HCT116 (cell line): ENCODE measurements at regions not wholly inside any gene's neighbourhood (a gene's known extent, or its start where the extent isn't known, plus 50 kb on each side); places are given as distances from the start of the nearest gene placed in this dataset.

Experiments used
- EGR1 ChIP-seq: IDR thresholded peaks from 2 replicates; pipeline ENCODE4 v1.6.1; 2012; ENCODE audit warnings: low read depth
- EZH2 ChIP-seq: fragments of 200-600 bp; sonication (generic); IDR thresholded peaks from 2 replicates; pipeline ENCODE4 v1.6.1; 2017; ENCODE audit warnings: antibody characterized with exemption, mixed run types
- EZH2phosphoT487 ChIP-seq: fragments of 200-600 bp; IDR thresholded peaks from 2 replicates; pipeline ENCODE4 v1.6.1; 2018; ENCODE audit warnings: antibody characterized with exemption, borderline replicate concordance
- POLR2A ChIP-seq: IDR thresholded peaks from 2 replicates; pipeline ENCODE4 v1.7.0; 2011; ENCODE audit warnings: borderline replicate concordance; ENCODE audit not compliant: insufficient read depth, insufficient read length; ENCODE audit errors: extremely low read depth
- POLR2AphosphoS5 ChIP-seq: IDR thresholded peaks from 2 replicates; pipeline ENCODE4 v1.6.1; 2011; ENCODE audit warnings: mild to moderate bottlenecking, low read depth, low read length, moderate library complexity
- RAD21 ChIP-seq: IDR thresholded peaks from 2 replicates; pipeline ENCODE4 v1.6.1; 2012; ENCODE audit warnings: low read depth, mild to moderate bottlenecking
- SIN3A ChIP-seq: IDR thresholded peaks from 2 replicates; pipeline ENCODE4 v1.6.1; 2012; ENCODE audit warnings: low read depth
- YY1 ChIP-seq: IDR thresholded peaks from 2 replicates; pipeline ENCODE4 v1.6.1; 2011; ENCODE audit warnings: low read length, low read depth, moderate library complexity, mild to moderate bottlenecking; ENCODE audit not compliant: insufficient replicate concordance; ENCODE audit errors: extremely low read depth
- ZFX ChIP-seq: fragments of 450-650 bp; IDR thresholded peaks from 2 replicates; pipeline ENCODE4 v1.6.1; 2017
- ZNF274 ChIP-seq: fragments of 200-500 bp; sonication (Bioruptor generic); IDR thresholded peaks from 2 replicates; pipeline ENCODE4 v1.6.1; 2014; ENCODE audit warnings: mild to moderate bottlenecking, low read depth, low read length, inconsistent platforms
- TF ChIP-seq, protein P1 (sequence below), 3 experiments: fragments of 200-600 bp in 1 of 3; sonication (generic) in 1 of 3; IDR thresholded peaks in 2 of 3; conservative IDR thresholded peaks in 1 of 3; 2 replicates each; pipeline ENCODE4 v1.5.1; 2012 to 2017; ENCODE audit warnings: low read depth in 2 of 3, low read length in 2 of 3, antibody characterized with exemption in 1 of 3, borderline replicate concordance in 1 of 3, control low read depth in 1 of 3, mild to moderate bottlenecking in 1 of 3, mixed read lengths in 1 of 3, mixed run types in 1 of 3, moderate library complexity in 1 of 3; ENCODE audit not compliant: insufficient read depth in 1 of 3
- TF ChIP-seq, protein P2 (sequence below): IDR thresholded peaks from 2 replicates; pipeline ENCODE4 v1.6.1; 2012
- TF ChIP-seq, protein P3 (sequence below): IDR thresholded peaks from 2 replicates; pipeline ENCODE4 v1.6.1; 2012

DNA sequence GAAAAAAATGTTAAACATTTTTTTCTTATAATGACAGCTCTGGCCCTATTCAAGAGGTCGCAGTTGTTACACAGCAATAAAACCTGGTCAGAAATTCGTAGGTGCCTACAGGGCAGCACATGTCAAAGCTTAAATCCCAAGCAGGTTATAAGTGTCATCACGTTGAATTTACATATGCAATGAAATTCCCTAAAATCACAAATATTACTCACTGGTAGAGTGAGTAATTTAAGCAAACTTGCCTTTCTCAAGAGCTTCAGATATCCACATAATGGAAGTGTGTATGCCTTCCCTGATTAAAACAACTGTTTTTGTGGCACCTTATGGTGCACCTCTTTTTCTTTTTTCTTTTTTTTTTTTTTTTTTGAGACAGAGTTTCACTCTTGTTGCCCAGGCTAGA lies 90.7 kb upstream of the FNDC3B start:
- TF ChIP-seq RAD21 (no peak), POLR2A (no peak), ZNF274 (no peak), EZH2phosphoT487 (no peak), SIN3A (no peak), EGR1 (no peak), EZH2 (no peak), POLR2AphosphoS5 (no peak), ZFX (no peak), YY1 (no peak)
- TF ChIP-seq, protein P1, sequence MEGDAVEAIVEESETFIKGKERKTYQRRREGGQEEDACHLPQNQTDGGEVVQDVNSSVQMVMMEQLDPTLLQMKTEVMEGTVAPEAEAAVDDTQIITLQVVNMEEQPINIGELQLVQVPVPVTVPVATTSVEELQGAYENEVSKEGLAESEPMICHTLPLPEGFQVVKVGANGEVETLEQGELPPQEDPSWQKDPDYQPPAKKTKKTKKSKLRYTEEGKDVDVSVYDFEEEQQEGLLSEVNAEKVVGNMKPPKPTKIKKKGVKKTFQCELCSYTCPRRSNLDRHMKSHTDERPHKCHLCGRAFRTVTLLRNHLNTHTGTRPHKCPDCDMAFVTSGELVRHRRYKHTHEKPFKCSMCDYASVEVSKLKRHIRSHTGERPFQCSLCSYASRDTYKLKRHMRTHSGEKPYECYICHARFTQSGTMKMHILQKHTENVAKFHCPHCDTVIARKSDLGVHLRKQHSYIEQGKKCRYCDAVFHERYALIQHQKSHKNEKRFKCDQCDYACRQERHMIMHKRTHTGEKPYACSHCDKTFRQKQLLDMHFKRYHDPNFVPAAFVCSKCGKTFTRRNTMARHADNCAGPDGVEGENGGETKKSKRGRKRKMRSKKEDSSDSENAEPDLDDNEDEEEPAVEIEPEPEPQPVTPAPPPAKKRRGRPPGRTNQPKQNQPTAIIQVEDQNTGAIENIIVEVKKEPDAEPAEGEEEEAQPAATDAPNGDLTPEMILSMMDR (IDR thresholded peaks at IDR 0.05 in 2 of 3, conservative IDR thresholded peaks at IDR 0.05 in 1 of 3; ENCODE audit: borderline replicate concordance in 1 of 3, insufficient read depth in 1 of 3, low read depth in 2 of 3, low read length in 2 of 3) = no peak
- TF ChIP-seq, protein P2, sequence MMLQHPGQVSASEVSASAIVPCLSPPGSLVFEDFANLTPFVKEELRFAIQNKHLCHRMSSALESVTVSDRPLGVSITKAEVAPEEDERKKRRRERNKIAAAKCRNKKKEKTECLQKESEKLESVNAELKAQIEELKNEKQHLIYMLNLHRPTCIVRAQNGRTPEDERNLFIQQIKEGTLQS = no peak
- TF ChIP-seq, protein P3, sequence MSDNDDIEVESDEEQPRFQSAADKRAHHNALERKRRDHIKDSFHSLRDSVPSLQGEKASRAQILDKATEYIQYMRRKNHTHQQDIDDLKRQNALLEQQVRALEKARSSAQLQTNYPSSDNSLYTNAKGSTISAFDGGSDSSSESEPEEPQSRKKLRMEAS = no peak
